ENCODE measurements at regions not wholly inside any gene's neighbourhood (a gene's known extent, or its start where the extent isn't known, plus 50 kb on each side); places are given as distances from the start of the nearest gene placed in this dataset.

- BruUV-seq (replicated peaks): no TSS peak
- H3K4me2 ChIP-seq: no peak overlapping the region
- no peaks in the 10 kb centered on the region for H3K27me3 ChIP-seq (ENCODE audit: insufficient read depth, low read depth)
- no peaks in the 10 kb centered on the region for H3K9me2 ChIP-seq (ENCODE audit: insufficient read depth)
- intact Hi-C loops (cut with micrococcal nuclease; ENCODE audit: unreplicated experiment): no loop called here
- ChIA-PET POLR2A (ENCODE audit: unreplicated experiment) (no interaction called here), CTCF (no interaction called here)
- no peak overlapping the region for H2AFZ ChIP-seq
- H3K79me2 ChIP-seq (ENCODE audit: low read depth): no peaks in the 10 kb centered on the region
- H3K4me3 ChIP-seq: no peak overlapping the region
- H3K36me3 ChIP-seq (ENCODE audit: low read depth): no peaks in the 10 kb centered on the region
- H3K9me3 ChIP-seq (ENCODE audit: insufficient read depth, low read depth): no peaks in the 10 kb centered on the region
- no peaks in the 10 kb centered on the region; the same call in 1 of the 2 replicates for H3K4me1 ChIP-seq (replicated peaks; ENCODE audit: insufficient read depth)
- H3F3A ChIP-seq (ENCODE audit: insufficient read depth, low read depth): no peaks in the 10 kb centered on the region
- no peaks in the 10 kb centered on the region for H4K20me1 ChIP-seq (ENCODE audit: insufficient read depth)
- no peak overlapping the region for H3K27ac ChIP-seq
- DNase-seq: no peak
- TF ChIP-seq CTCF (conservative IDR thresholded peaks at IDR 0.05) (no peak), EZH2 (IDR thresholded peaks at IDR 0.05; ENCODE audit: low read depth) (no peak)
Measured at GRCh38 chr1:55879346-55879745, 664.2 kb upstream of the USP24 start.

- Histone ChIP-seq H3K79me2 (ENCODE audit: low read depth) (no peaks in the 10 kb centered on the region), H3K36me3 (ENCODE audit: low read depth) (no peaks in the 10 kb centered on the region), H3K9me2 (ENCODE audit: insufficient read depth) (no peaks in the 10 kb centered on the region), H3K9me3 (ENCODE audit: insufficient read depth, low read depth) (no peaks in the 10 kb centered on the region), H3K4me2 (no peak overlapping the region), H2AFZ (no peak overlapping the region), H4K20me1 (ENCODE audit: insufficient read depth) (no peaks in the 10 kb centered on the region), H3K27me3 (ENCODE audit: insufficient read depth, low read depth) (no peaks in the 10 kb centered on the region), H3K4me1 (replicated peaks; ENCODE audit: insufficient read depth) (no peaks in the 10 kb centered on the region; the same call in 1 of the 2 replicates), H3K27ac (no peak overlapping the region), H3F3A (ENCODE audit: insufficient read depth, low read depth) (no peaks in the 10 kb centered on the region), H3K4me3 (no peak overlapping the region)
- BruUV-seq (replicated peaks): no TSS peak
- intact Hi-C loops (cut with micrococcal nuclease; ENCODE audit: unreplicated experiment): no loop called here
- peak in 1 of 2 experiments; percentile 76 for DNase-seq
- ChIA-PET POLR2A (ENCODE audit: unreplicated experiment) (no interaction called here), CTCF (no interaction called here)
- TF ChIP-seq CTCF (conservative IDR thresholded peaks at IDR 0.05): no peak
- no peak for TF ChIP-seq EZH2 (IDR thresholded peaks at IDR 0.05; ENCODE audit: low read depth)
Measured at GRCh38 chr1:55877437-55878232, 662.5 kb upstream of the USP24 start.

GRCh38 chr1:55876276-55877060 lies 661.3 kb upstream of the USP24 start:
- no peak overlapping the region for H3K4me2 ChIP-seq
- intact Hi-C loops (cut with micrococcal nuclease; ENCODE audit: unreplicated experiment): no loop called here
- CTCF ChIA-PET: no interaction called here
- no peaks in the 10 kb centered on the region for H3F3A ChIP-seq (ENCODE audit: insufficient read depth, low read depth)
- BruUV-seq (replicated peaks): no TSS peak
- no peaks in the 10 kb centered on the region for H3K9me3 ChIP-seq (ENCODE audit: insufficient read depth, low read depth)
- H3K27ac ChIP-seq: no peak overlapping the region
- no peaks in the 10 kb centered on the region for H4K20me1 ChIP-seq (ENCODE audit: insufficient read depth)
- H3K27me3 ChIP-seq (ENCODE audit: insufficient read depth, low read depth): no peaks in the 10 kb centered on the region
- no peaks in the 10 kb centered on the region for H3K79me2 ChIP-seq (ENCODE audit: low read depth)
- no peak for DNase-seq
- H3K36me3 ChIP-seq (ENCODE audit: low read depth): no peaks in the 10 kb centered on the region
- H2AFZ ChIP-seq: no peak overlapping the region
- POLR2A ChIA-PET (ENCODE audit: unreplicated experiment): no interaction called here
- no peaks in the 10 kb centered on the region; the same call in 1 of the 2 replicates for H3K4me1 ChIP-seq (replicated peaks; ENCODE audit: insufficient read depth)
- H3K4me3 ChIP-seq: no peak overlapping the region
- TF ChIP-seq EZH2 (IDR thresholded peaks at IDR 0.05; ENCODE audit: low read depth): no peak
- no peak for TF ChIP-seq CTCF (conservative IDR thresholded peaks at IDR 0.05)
- H3K9me2 ChIP-seq (ENCODE audit: insufficient read depth): no peaks in the 10 kb centered on the region
